Karpas-422 (cell line): ENCODE measurements at regions not wholly inside any gene's neighbourhood (a gene's known extent, or its start where the extent isn't known, plus 50 kb on each side); places are given as distances from the start of the nearest gene placed in this dataset.

ENCODE experiments used
- DNase-seq: peaks from one replicate; pipeline ENCODE4 v3.0.0-alpha.2; 2015
- H2AFZ ChIP-seq: fragments of 200-600 bp; sonication (generic); 2 replicates; pipeline ENCODE4 v1.6.1; 2014; ENCODE audit warnings: antibody characterized with exemption, low read length, mixed read lengths
- H3K27ac ChIP-seq: fragments of 200-600 bp; sonication (generic); 2 replicates; pipeline ENCODE4 v1.5.1; 2014; ENCODE audit warnings: mild to moderate bottlenecking, low read length, moderate library complexity
- H3K27me3 ChIP-seq: fragments of 200-600 bp; sonication (generic); 2 replicates; pipeline ENCODE4 v1.6.1; 2014; ENCODE audit warnings: low read length, mixed read lengths
- H3K36me3 ChIP-seq: fragments of 200-600 bp; sonication (generic); 2 replicates; pipeline ENCODE4 v1.6.1; 2014; ENCODE audit warnings: low read length, mixed read lengths; ENCODE audit not compliant: insufficient read depth
- H3K4me1 ChIP-seq: fragments of 200-600 bp; sonication (generic); 2 replicates; pipeline ENCODE4 v1.6.1; 2014; ENCODE audit warnings: mild to moderate bottlenecking, low read length, mixed read lengths
- H3K4me2 ChIP-seq: fragments of 200-600 bp; sonication (generic); 2 replicates; pipeline ENCODE4 v1.6.1; 2014; ENCODE audit warnings: low read length, low read depth, mild to moderate bottlenecking; ENCODE audit not compliant: poor library complexity, severe bottlenecking
- H3K4me3 ChIP-seq: fragments of 200-600 bp; sonication (generic); 2 replicates; pipeline ENCODE4 v1.5.1; 2014; ENCODE audit warnings: mild to moderate bottlenecking, antibody characterized with exemption, low read length, mixed read lengths
- H3K79me2 ChIP-seq: fragments of 200-600 bp; sonication (generic); 2 replicates; pipeline ENCODE4 v1.6.1; 2014; ENCODE audit warnings: mild to moderate bottlenecking, low read length, mixed read lengths
- H3K9ac ChIP-seq: fragments of 200-600 bp; sonication (generic); 2 replicates; pipeline ENCODE4 v1.6.0; 2014; ENCODE audit warnings: low read length
- H3K9me2 ChIP-seq: fragments of 200-600 bp; sonication (generic), shearing (Covaris generic); replicated peaks from 2 replicates; pipeline ENCODE4 v1.6.0; 2014; ENCODE audit warnings: mild to moderate bottlenecking, low read length, moderate library complexity; ENCODE audit not compliant: insufficient read depth
- H3K9me3 ChIP-seq: fragments of 300-700, 200-600 bp; sonication (generic); 2 replicates; pipeline ENCODE4 v1.6.1; 2014; ENCODE audit warnings: low read length, mixed read lengths
- H4K20me1 ChIP-seq: fragments of 200-600 bp; sonication (generic); 2 replicates; pipeline ENCODE4 v1.6.1; 2014; ENCODE audit warnings: mild to moderate bottlenecking, antibody characterized with exemption, low read length, low read depth; ENCODE audit not compliant: insufficient read depth

DNA sequence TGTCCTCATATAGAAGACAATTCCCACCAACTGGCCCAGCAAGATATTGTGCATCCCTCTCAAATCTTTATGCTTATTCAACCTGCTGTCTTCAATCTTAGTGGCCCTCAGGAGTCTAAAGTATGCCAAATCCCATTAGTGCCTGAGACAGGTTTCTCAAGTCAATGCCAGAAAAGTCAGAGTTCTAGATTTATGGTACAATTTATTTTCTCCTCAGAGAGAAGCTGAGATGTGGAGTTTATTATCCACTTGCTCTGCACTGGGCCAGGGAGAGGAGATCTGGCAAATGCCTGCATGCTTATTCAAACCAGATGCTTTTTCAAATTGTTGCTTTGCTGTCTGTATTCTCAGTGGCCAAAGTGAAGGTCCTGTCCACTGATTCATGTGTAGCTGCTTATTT lies 825.2 kb downstream of the METTL4 start:
- Histone ChIP-seq H2AFZ (no peak overlapping the region), H3K4me3 (no peak overlapping the region), H3K4me1 (no peaks in the 10 kb centered on the region), H3K9me2 (no peaks in the 10 kb centered on the region), H3K27me3 (no peaks in the 10 kb centered on the region), H3K9ac (no peak overlapping the region), H3K79me2 (no peaks in the 10 kb centered on the region), H3K27ac (no peak overlapping the region), H3K36me3 (no peaks in the 10 kb centered on the region), H4K20me1 (no peaks in the 10 kb centered on the region), H3K9me3 (peaks cover 6% of the 10 kb centered on the region; the same call in 1 of the 2 replicates), H3K4me2 (no peak overlapping the region)
- DNase-seq: no peak

DNA sequence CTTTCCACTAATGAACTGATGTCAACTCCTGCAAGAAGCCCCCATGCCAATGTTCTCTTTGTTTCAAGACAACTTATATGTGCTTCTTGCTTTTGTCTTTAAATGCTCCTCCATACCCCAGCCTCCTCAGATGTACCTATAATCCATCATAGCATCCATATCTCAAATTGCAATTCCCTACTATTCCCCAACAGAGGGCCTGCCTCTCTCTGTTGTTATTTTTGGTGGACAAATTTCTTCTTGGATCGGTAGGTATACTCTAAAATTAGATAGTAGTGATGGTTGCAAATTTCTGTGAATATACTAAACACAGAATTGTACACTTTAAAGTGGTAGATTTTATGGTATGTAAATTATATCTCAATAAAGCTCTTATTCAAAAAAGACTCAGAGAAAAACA lies 820.1 kb downstream of the METTL4 start:
- no peak for DNase-seq
- no peaks in the 10 kb centered on the region for H4K20me1 ChIP-seq
- H3K27ac ChIP-seq: no peak overlapping the region
- H3K9me3 ChIP-seq: peaks cover 3% of the 10 kb centered on the region; the same call in 1 of the 2 replicates
- no peak overlapping the region for H2AFZ ChIP-seq
- H3K9me2 ChIP-seq: no peaks in the 10 kb centered on the region
- no peak overlapping the region for H3K4me2 ChIP-seq
- no peaks in the 10 kb centered on the region for H3K36me3 ChIP-seq
- H3K9ac ChIP-seq: no peak overlapping the region
- H3K27me3 ChIP-seq: no peaks in the 10 kb centered on the region
- H3K4me1 ChIP-seq: no peaks in the 10 kb centered on the region
- no peaks in the 10 kb centered on the region for H3K79me2 ChIP-seq
- no peak overlapping the region for H3K4me3 ChIP-seq

DNA sequence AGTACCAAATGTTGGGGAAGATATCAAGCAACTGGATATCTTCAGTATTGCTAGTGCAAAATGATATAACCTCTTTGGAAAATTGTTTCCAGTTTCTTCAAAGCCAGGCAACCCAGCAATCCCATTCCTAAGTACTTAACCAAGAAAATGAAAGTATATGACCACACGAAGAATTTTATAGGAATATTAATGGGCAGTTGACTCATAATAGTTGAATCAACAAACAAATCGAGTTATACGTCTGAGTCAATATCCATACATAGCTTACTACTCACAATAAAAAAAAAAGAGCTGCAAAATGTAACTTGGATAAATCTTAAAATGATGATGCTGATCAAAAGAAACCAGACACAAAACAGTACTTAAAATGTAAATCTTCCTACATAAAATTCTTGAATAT lies 810.4 kb downstream of the METTL4 start:
- H2AFZ ChIP-seq: no peak overlapping the region
- H3K27me3 ChIP-seq: no peaks in the 10 kb centered on the region
- H3K36me3 ChIP-seq: no peaks in the 10 kb centered on the region
- H4K20me1 ChIP-seq: no peaks in the 10 kb centered on the region
- no peaks in the 10 kb centered on the region for H3K4me1 ChIP-seq
- no peaks in the 10 kb centered on the region for H3K9me2 ChIP-seq
- DNase-seq: no peak
- H3K4me3 ChIP-seq: no peak overlapping the region
- H3K27ac ChIP-seq: no peak overlapping the region
- H3K9me3 ChIP-seq: peaks cover 7% of the 10 kb centered on the region; the same call in 1 of the 2 replicates
- no peak overlapping the region for H3K9ac ChIP-seq
- H3K4me2 ChIP-seq: no peak overlapping the region
- no peaks in the 10 kb centered on the region for H3K79me2 ChIP-seq

DNA sequence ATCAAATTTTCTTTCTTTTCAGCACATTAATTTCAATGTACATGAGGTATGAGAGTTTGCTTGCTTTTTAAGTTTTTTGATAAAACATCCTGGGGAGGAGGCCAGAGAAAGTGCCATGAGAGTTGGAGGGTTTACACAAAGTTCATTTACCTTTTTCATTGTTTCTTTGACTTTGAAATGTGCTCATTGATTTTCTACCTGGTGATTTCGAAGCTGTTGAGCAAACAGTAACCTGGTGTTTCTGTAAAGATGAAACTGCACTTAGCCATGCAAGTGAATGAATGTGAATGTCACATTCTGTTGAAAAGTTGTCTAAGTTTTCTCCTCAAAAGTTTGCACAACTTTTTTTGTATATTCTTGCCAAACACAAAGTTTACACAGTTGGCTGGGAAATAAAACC lies 797.0 kb downstream of the METTL4 start:
- H3K79me2 ChIP-seq: no peaks in the 10 kb centered on the region
- no peaks in the 10 kb centered on the region for H3K4me1 ChIP-seq
- no peaks in the 10 kb centered on the region for H3K9me3 ChIP-seq
- DNase-seq: no peak
- no peak overlapping the region for H3K9ac ChIP-seq
- no peak overlapping the region for H2AFZ ChIP-seq
- no peaks in the 10 kb centered on the region for H3K36me3 ChIP-seq
- H3K4me2 ChIP-seq: no peak overlapping the region
- H4K20me1 ChIP-seq: no peaks in the 10 kb centered on the region
- H3K27me3 ChIP-seq: no peaks in the 10 kb centered on the region
- no peak overlapping the region for H3K27ac ChIP-seq
- no peak overlapping the region for H3K4me3 ChIP-seq
- no peaks in the 10 kb centered on the region for H3K9me2 ChIP-seq

DNA sequence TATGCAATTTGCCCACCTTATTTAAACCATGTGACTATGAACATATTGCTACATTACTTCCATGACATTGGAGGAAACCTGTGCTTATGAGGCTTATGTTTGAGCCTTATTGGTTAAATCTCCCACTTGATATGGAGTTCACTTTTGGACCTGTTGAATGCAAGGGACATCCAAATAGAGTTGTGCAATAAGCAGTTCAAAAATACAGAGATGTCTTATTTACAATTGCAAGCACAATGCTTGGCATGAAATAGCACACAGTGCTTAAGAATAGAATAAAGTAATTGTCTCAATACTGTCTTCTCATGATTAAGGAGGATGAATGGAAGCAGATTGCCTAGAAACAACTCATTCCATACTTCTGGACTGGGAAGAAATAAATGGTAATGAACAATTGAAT lies 793.5 kb downstream of the METTL4 start:
- H3K79me2 ChIP-seq: no peaks in the 10 kb centered on the region
- no peak overlapping the region for H3K4me3 ChIP-seq

DNA sequence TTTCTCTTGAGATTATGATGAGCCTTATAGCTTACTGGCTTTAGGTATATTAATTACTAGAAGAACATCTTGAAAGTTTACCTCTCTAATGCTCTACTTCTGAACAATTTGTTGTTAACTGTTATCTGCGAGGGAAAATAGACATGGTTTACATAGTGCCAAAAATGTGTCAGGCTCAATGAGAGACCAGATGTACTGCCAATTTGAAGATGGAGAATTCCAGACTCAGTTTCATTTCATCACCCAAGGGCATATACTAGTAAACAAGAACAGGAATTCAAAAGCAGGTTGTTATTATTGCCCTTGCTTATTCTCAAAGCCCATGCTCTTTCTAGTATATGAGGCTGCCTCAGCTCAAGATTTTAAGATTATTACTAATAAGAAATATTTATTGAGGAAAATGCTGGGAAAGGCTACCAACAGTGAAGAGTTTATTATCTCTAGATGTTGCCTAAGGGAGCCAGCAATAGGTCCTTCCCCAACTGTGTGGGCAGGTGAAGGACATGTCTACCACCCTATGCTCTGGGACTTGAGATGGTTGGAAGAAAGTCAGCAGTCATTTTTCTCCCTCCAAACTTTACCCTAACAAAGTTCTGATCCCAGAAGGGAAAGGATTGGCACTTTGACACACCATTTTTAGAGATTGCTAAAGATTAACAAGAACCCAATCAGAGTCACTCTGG lies 792.7 kb downstream of the METTL4 start:
- no peaks in the 10 kb centered on the region for H3K27me3 ChIP-seq

More for the DNA sequence above, 793.5 kb downstream of the METTL4 start:
- H4K20me1 ChIP-seq: no peaks in the 10 kb centered on the region
- H3K9me2 ChIP-seq: no peaks in the 10 kb centered on the region
- H3K4me2 ChIP-seq: no peak overlapping the region
- H3K27ac ChIP-seq: no peak overlapping the region
- no peak for DNase-seq
- H3K27me3 ChIP-seq: no peaks in the 10 kb centered on the region
- H2AFZ ChIP-seq: no peak overlapping the region
- no peak overlapping the region for H3K9ac ChIP-seq
- H3K9me3 ChIP-seq: peaks cover 3% of the 10 kb centered on the region; the same call in 1 of the 2 replicates
- H3K36me3 ChIP-seq: no peaks in the 10 kb centered on the region
- H3K4me1 ChIP-seq: no peaks in the 10 kb centered on the region

DNA sequence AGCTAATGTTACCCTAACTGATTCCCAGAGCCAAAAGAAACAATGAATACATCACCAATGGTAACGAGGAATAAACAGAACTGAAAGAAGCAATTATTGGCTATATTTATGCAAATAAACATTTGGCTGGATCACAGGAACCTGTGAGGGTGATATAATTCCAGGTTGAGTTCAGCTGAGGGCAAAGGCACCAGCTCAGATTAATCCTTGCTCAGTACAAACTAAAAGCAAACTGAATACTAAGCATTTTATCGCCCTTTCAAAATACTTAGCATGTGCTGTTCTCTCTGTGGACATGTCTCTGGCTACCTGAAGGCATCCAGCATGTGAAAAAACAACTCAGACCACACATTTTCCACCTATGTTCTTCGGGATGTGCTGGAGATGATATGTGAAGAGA lies 791.7 kb downstream of the METTL4 start:
- no peak for DNase-seq
- Histone ChIP-seq H3K4me2 (no peak overlapping the region), H2AFZ (no peak overlapping the region)

More for the DNA sequence above, 792.7 kb downstream of the METTL4 start:
- no peaks in the 10 kb centered on the region for H3K9me2 ChIP-seq
- H3K9ac ChIP-seq: no peak overlapping the region
- H3K9me3 ChIP-seq: peaks cover 3% of the 10 kb centered on the region; the same call in 1 of the 2 replicates
- H2AFZ ChIP-seq: no peak overlapping the region
- H3K79me2 ChIP-seq: no peaks in the 10 kb centered on the region
- H3K4me2 ChIP-seq: no peak overlapping the region
- H3K4me1 ChIP-seq: no peaks in the 10 kb centered on the region
- H3K4me3 ChIP-seq: no peak overlapping the region
- no peaks in the 10 kb centered on the region for H3K36me3 ChIP-seq
- H4K20me1 ChIP-seq: no peaks in the 10 kb centered on the region
- no peak for DNase-seq
- no peak overlapping the region for H3K27ac ChIP-seq

DNA sequence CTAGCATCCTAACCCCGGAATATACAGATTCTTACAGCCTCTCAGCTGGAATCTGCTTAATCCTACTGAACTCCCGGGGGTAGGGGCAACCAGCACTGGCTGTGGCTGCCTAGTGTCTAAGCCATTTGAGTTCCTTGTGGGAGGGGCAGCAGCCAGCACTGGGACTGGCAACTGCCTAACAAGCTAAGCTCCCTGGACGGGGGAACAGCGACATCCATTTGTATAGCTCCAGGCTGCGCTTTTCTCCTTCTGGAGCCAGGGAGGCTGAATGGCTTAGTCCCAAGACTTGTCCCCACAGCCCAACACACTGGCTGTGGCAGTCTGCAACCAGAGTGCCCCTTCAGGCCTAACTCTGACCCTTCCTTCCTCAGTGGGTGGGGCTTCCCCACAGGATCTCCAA lies 787.2 kb downstream of the METTL4 start:
- Histone ChIP-seq H3K4me3 (no peak overlapping the region), H3K9me2 (no peaks in the 10 kb centered on the region), H3K9me3 (peaks cover 6% of the 10 kb centered on the region; the same call in 1 of the 2 replicates), H3K79me2 (no peaks in the 10 kb centered on the region), H4K20me1 (no peaks in the 10 kb centered on the region), H3K36me3 (no peaks in the 10 kb centered on the region), H3K4me2 (no peak overlapping the region), H3K4me1 (no peaks in the 10 kb centered on the region), H3K9ac (no peak overlapping the region), H3K27me3 (no peaks in the 10 kb centered on the region), H3K27ac (no peak overlapping the region), H2AFZ (no peak overlapping the region)
- no peak for DNase-seq

More for the DNA sequence above, 791.7 kb downstream of the METTL4 start:
- Histone ChIP-seq H3K27ac (no peak overlapping the region), H3K4me1 (no peaks in the 10 kb centered on the region), H3K9me3 (peaks cover 3% of the 10 kb centered on the region; the same call in 1 of the 2 replicates), H3K27me3 (no peaks in the 10 kb centered on the region), H3K79me2 (no peaks in the 10 kb centered on the region), H4K20me1 (no peaks in the 10 kb centered on the region), H3K9me2 (no peaks in the 10 kb centered on the region), H3K4me3 (no peak overlapping the region), H3K36me3 (no peaks in the 10 kb centered on the region), H3K9ac (no peak overlapping the region)
